Neuronal stem cell (in vitro differentiated cells): ENCODE measurements at regions not wholly inside any gene's neighbourhood (a gene's known extent, or its start where the extent isn't known, plus 50 kb on each side); places are given as distances from the start of the nearest gene placed in this dataset.

ENCODE experiments used
- DNase-seq: peaks from one replicate; pipeline ENCODE4 v3.0.0-alpha.2; 2013; ENCODE audit warnings: low spot score
- H2AFZ ChIP-seq: one replicate; pipeline ENCODE4 v1.6.1; 2013; ENCODE audit warnings: mild to moderate bottlenecking, low read length, inconsistent platforms
- H2AK5ac ChIP-seq: 2 replicates; pipeline ENCODE4 v1.6.1; 2013; ENCODE audit warnings: low read depth, mild to moderate bottlenecking, inconsistent platforms, low read length, moderate library complexity, mixed read lengths
- H2BK120ac ChIP-seq: 2 replicates; pipeline ENCODE4 v1.6.1; 2013; ENCODE audit warnings: low read depth, mild to moderate bottlenecking, inconsistent platforms, low read length, moderate library complexity, mixed read lengths
- H2BK12ac ChIP-seq: one replicate; pipeline ENCODE4 v1.6.1; 2013; ENCODE audit warnings: low read length, inconsistent platforms
- H2BK15ac ChIP-seq: 2 replicates; pipeline ENCODE4 v1.6.1; 2013; ENCODE audit warnings: mild to moderate bottlenecking, low read length, inconsistent platforms, mixed read lengths
- H2BK5ac ChIP-seq: one replicate; pipeline ENCODE4 v1.6.1; 2013; ENCODE audit warnings: inconsistent platforms, mild to moderate bottlenecking, low read length, moderate library complexity
- H3K14ac ChIP-seq: one replicate; pipeline ENCODE4 v1.6.1; 2013; ENCODE audit warnings: low read length, inconsistent platforms
- H3K18ac ChIP-seq: 2 replicates; pipeline ENCODE4 v1.6.1; 2013; ENCODE audit warnings: low read length, inconsistent platforms
- H3K23ac ChIP-seq: 2 replicates; pipeline ENCODE4 v1.6.1; 2013; ENCODE audit warnings: low read depth, mild to moderate bottlenecking, mixed read lengths, low read length, inconsistent platforms; ENCODE audit not compliant: poor library complexity
- H3K27ac ChIP-seq: replicated peaks from 3 replicates; pipeline ENCODE4 v1.5.1; 2013; ENCODE audit warnings: low read length, inconsistent platforms
- H3K27me3 ChIP-seq, 3 experiments: 2 replicates each; pipeline ENCODE4 v1.6.1; 2013; ENCODE audit warnings: low read length in 3 of 3, mild to moderate bottlenecking in 2 of 3, inconsistent platforms in 1 of 3, low read depth in 1 of 3, mixed read lengths in 1 of 3, moderate library complexity in 1 of 3; ENCODE audit not compliant: control insufficient read depth in 3 of 3, insufficient read depth in 3 of 3
- H3K36me3 ChIP-seq, 2 donors: replicated peaks in 1 of 2; 2 replicates each; pipeline ENCODE4 v1.6.1; 2013; ENCODE audit warnings: low read length in 2 of 2; ENCODE audit not compliant: control insufficient read depth in 2 of 2, insufficient read depth in 2 of 2
- H3K4ac ChIP-seq: 2 replicates; pipeline ENCODE4 v1.6.1; 2013; ENCODE audit warnings: inconsistent platforms, mild to moderate bottlenecking, low read length, moderate library complexity
- H3K4me1 ChIP-seq, 2 donors: 1 replicate in 1 of 2; 2 replicates in 1 of 2; pipeline ENCODE4 v1.6.1; 2013; ENCODE audit warnings: low read length in 2 of 2, low read depth in 1 of 2; ENCODE audit not compliant: control insufficient read depth in 2 of 2, insufficient read depth in 1 of 2
- H3K4me2 ChIP-seq: one replicate; pipeline ENCODE4 v1.6.1; 2013; ENCODE audit warnings: mild to moderate bottlenecking, low read length, inconsistent platforms; ENCODE audit not compliant: insufficient read depth, poor library complexity, severe bottlenecking
- H3K4me3 ChIP-seq, 2 donors: 2 replicates each; pipeline ENCODE4 v1.5.1; 2013; ENCODE audit warnings: low read length in 2 of 2, mild to moderate bottlenecking in 2 of 2, inconsistent platforms in 1 of 2, moderate library complexity in 1 of 2
- H3K79me1 ChIP-seq: one replicate; pipeline ENCODE4 v1.6.1; 2013; ENCODE audit warnings: low read depth, mild to moderate bottlenecking, inconsistent platforms, low read length, moderate library complexity
- H3K9ac ChIP-seq: one replicate; pipeline ENCODE4 v1.6.1; 2013; ENCODE audit warnings: mild to moderate bottlenecking, low read depth, low read length, inconsistent platforms; ENCODE audit not compliant: poor library complexity
- H3K9me3 ChIP-seq, 2 donors: replicated peaks in 1 of 2; 2 replicates each; pipeline versions ENCODE3 to v1.6.1; 2013; ENCODE audit warnings: low read length in 2 of 2, mild to moderate bottlenecking in 2 of 2, inconsistent platforms in 1 of 2, low read depth in 1 of 2, mixed read lengths in 1 of 2, moderate library complexity in 1 of 2; ENCODE audit not compliant: control insufficient read depth in 2 of 2, insufficient read depth in 1 of 2
- H4K8ac ChIP-seq: one replicate; pipeline ENCODE4 v1.6.1; 2013; ENCODE audit warnings: low read depth, mild to moderate bottlenecking, inconsistent platforms, low read length, moderate library complexity
- H4K91ac ChIP-seq: one replicate; pipeline ENCODE4 v1.6.1; 2013; ENCODE audit warnings: low read length, low read depth, mild to moderate bottlenecking, inconsistent platforms; ENCODE audit not compliant: poor library complexity
- WGBS, 2 donors: extraction: QIAGEN DNeasy Blood & Tissue Kit; methylation state at CpG; one replicate each; pipeline ENCODE4 v1.1.7; 2013; ENCODE audit warnings: missing lambda C conversion rate in 2 of 2, mixed read lengths in 1 of 2; ENCODE audit not compliant: insufficient read length in 2 of 2, insufficient replicate concordance in 1 of 2; ENCODE audit errors: extremely low coverage in 2 of 2; 5-methylcytosine and 5-hydroxymethylcytosine counted together

GRCh38 chr3:148234536-148234935 lies 463.2 kb upstream of the AGTR1 start:
- Histone ChIP-seq H3K9ac (no peak overlapping the region), H3K4me3 (no peak overlapping the region), H4K8ac (no peak overlapping the region), H2BK12ac (no peak overlapping the region), H3K23ac (no peak overlapping the region), H3K4ac (no peak overlapping the region), H3K36me3 (no peaks in the 10 kb centered on the region), H3K18ac (no peak overlapping the region), H4K91ac (no peak overlapping the region), H3K4me2 (no peak overlapping the region), H3K79me1 (no peaks in the 10 kb centered on the region), H3K4me1 (no peaks in the 10 kb centered on the region), H3K27ac (no peak overlapping the region), H2BK15ac (no peak overlapping the region), H3K27me3 (no peaks in the 10 kb centered on the region), H3K9me3 (no peaks in the 10 kb centered on the region), H2BK120ac (no peak overlapping the region), H3K14ac (no peak overlapping the region), H2AK5ac (no peak overlapping the region), H2AFZ (no peak overlapping the region), H2BK5ac (no peak overlapping the region)
- no peak for DNase-seq
- WGBS, 2 donors: no CpG with 5 or more reads among the region's 1 CpG

GRCh38 chr3:148235566-148235965 lies 462.1 kb upstream of the AGTR1 start:
- WGBS, 2 donors: no CpG with 5 or more reads among the region's 3 CpGs
- Histone ChIP-seq H2AK5ac (no peak overlapping the region), H3K14ac (no peak overlapping the region), H3K4me3 (no peak overlapping the region), H3K27ac (no peak overlapping the region), H3K18ac (no peak overlapping the region), H3K36me3 (no peaks in the 10 kb centered on the region), H2BK120ac (no peak overlapping the region), H3K4me2 (no peak overlapping the region), H2BK12ac (no peak overlapping the region), H4K91ac (no peak overlapping the region), H3K4ac (no peak overlapping the region), H3K9ac (no peak overlapping the region), H2BK5ac (no peak overlapping the region), H2AFZ (no peak overlapping the region), H4K8ac (no peak overlapping the region), H3K4me1 (no peaks in the 10 kb centered on the region), H3K79me1 (no peaks in the 10 kb centered on the region), H3K23ac (no peak overlapping the region), H2BK15ac (no peak overlapping the region), H3K9me3 (no peaks in the 10 kb centered on the region), H3K27me3 (no peaks in the 10 kb centered on the region)
- no peak for DNase-seq

GRCh38 chr3:148238421-148238821 lies 459.3 kb upstream of the AGTR1 start:
- Histone ChIP-seq H2BK15ac (no peak overlapping the region), H3K14ac (no peak overlapping the region), H3K4me2 (no peak overlapping the region), H3K4ac (no peak overlapping the region), H2BK120ac (no peak overlapping the region), H3K36me3 (no peaks in the 10 kb centered on the region), H3K79me1 (no peaks in the 10 kb centered on the region), H3K23ac (no peak overlapping the region), H3K4me1 (no peaks in the 10 kb centered on the region), H3K27me3 (no peaks in the 10 kb centered on the region), H2BK5ac (no peak overlapping the region), H3K9ac (no peak overlapping the region), H4K91ac (no peak overlapping the region), H2BK12ac (no peak overlapping the region), H3K27ac (no peak overlapping the region), H3K4me3 (no peak overlapping the region), H3K18ac (no peak overlapping the region), H2AK5ac (no peak overlapping the region), H4K8ac (no peak overlapping the region), H2AFZ (no peak overlapping the region), H3K9me3 (no peaks in the 10 kb centered on the region)
- WGBS, 2 donors: no CpG with 5 or more reads among the region's 1 CpG
- DNase-seq: no peak

DNA sequence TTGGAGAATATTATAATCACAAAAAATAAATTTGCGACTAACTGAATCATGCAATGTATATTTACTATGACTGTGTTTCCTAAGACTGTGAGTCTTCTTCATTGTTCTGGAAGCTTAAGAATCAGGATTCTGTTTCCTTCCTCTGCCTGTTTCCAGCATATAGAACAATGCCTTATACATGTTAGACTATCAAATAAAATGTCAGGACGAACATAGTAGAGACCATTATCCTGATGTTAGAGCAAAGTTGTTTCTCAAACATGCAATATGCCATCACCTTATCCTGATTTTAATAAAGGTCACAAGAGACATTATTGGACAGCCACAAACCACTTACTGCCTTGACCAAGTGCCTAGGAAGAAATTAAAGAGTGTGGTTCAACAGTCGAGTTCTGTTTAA lies 457.4 kb upstream of the AGTR1 start:
- H3K23ac ChIP-seq: no peak overlapping the region
- no peaks in the 10 kb centered on the region for H3K79me1 ChIP-seq
- whole genome bisulfite sequencing, 2 donors: no CpG with 5 or more reads among the region's 3 CpGs
- no peaks in the 10 kb centered on the region for H3K36me3 ChIP-seq
- H4K8ac ChIP-seq: no peak overlapping the region
- H4K91ac ChIP-seq: no peak overlapping the region
- no peak overlapping the region for H3K4ac ChIP-seq
- H3K14ac ChIP-seq: no peak overlapping the region
- no peak overlapping the region for H2BK120ac ChIP-seq
- no peak overlapping the region for H2BK12ac ChIP-seq
- H2BK15ac ChIP-seq: no peak overlapping the region
- no peaks in the 10 kb centered on the region for H3K4me1 ChIP-seq
- H2AK5ac ChIP-seq: no peak overlapping the region
- no peak overlapping the region for H3K4me2 ChIP-seq
- H3K9me3 ChIP-seq: no peaks in the 10 kb centered on the region
- H3K4me3 ChIP-seq: no peak overlapping the region
- H2BK5ac ChIP-seq: no peak overlapping the region
- no peak for DNase-seq
- H3K27me3 ChIP-seq: no peaks in the 10 kb centered on the region
- no peak overlapping the region for H3K18ac ChIP-seq
- no peak overlapping the region for H3K9ac ChIP-seq
- H3K27ac ChIP-seq: no peak overlapping the region
- no peak overlapping the region for H2AFZ ChIP-seq
